Limb (tissue), 2 donors: ENCODE measurements at regions not wholly inside any gene's neighbourhood (a gene's known extent, or its start where the extent isn't known, plus 50 kb on each side); places are given as distances from the start of the nearest gene placed in this dataset.

Source experiments
- DNase-seq, 2 donors: peaks; one replicate each; pipeline ENCODE4 v3.0.0-alpha.2; 2016; ENCODE audit errors: extremely low spot score in 2 of 2

- no peak for DNase-seq
These were observed 464.9 kb downstream of the TAFA4 start for GRCh38 chr3:68467465-68467864.

- DNase-seq, result peak in 1 of 2 donors; percentile 38
These were observed 473.8 kb downstream of the TAFA4 start for GRCh38 chr3:68458581-68458980.

GRCh38 chr3:68448510-68449383, 483.6 kb downstream of the TAFA4 start:
- no peak for DNase-seq

GRCh38 chr3:68447885-68448284, 484.5 kb downstream of the TAFA4 start:
- DNase-seq, result no peak

GRCh38 chr3:68441054-68441453, 491.3 kb downstream of the TAFA4 start:
- DNase-seq, result no peak

- DNase-seq, result no peak
These were observed 495.5 kb downstream of the TAFA4 start for GRCh38 chr3:68436619-68437401.

GRCh38 chr3:68428495-68428894, 503.9 kb downstream of the TAFA4 start:
- DNase-seq, result no peak

GRCh38 chr3:68424796-68425460, 507.4 kb downstream of the TAFA4 start:
- no peak for DNase-seq

- DNase-seq, result no peak
These were observed 523.7 kb downstream of the TAFA4 start for GRCh38 chr3:68408626-68409025.

GRCh38 chr3:68403741-68404140, 528.6 kb downstream of the TAFA4 start:
- no peak for DNase-seq

- no peak for DNase-seq
These were observed 530.0 kb downstream of the TAFA4 start for GRCh38 chr3:68402235-68402918.

GRCh38 chr3:68378631-68379030, 553.7 kb downstream of the TAFA4 start:
- no peak for DNase-seq

GRCh38 chr3:68373727-68374126, 558.6 kb downstream of the TAFA4 start:
- DNase-seq, result no peak

- no peak for DNase-seq
These were observed 568.6 kb downstream of the TAFA4 start for GRCh38 chr3:68363796-68364195.

- no peak for DNase-seq
These were observed 571.9 kb downstream of the TAFA4 start for GRCh38 chr3:68360492-68360891.

- no peak for DNase-seq
These were observed 586.6 kb downstream of the TAFA4 start for GRCh38 chr3:68345781-68346180.

GRCh38 chr3:68342426-68342825, 589.9 kb downstream of the TAFA4 start:
- no peak for DNase-seq

GRCh38 chr3:68336042-68336441, 596.3 kb downstream of the TAFA4 start:
- no peak for DNase-seq

- DNase-seq, result no peak
These were observed 597.9 kb downstream of the TAFA4 start for GRCh38 chr3:68334367-68334986.

- DNase-seq, result no peak
These were observed 604.3 kb downstream of the TAFA4 start for GRCh38 chr3:68328049-68328448.

GRCh38 chr3:68315964-68316363, 616.4 kb downstream of the TAFA4 start:
- DNase-seq, result no peak
